HCT116 (cell line): ENCODE measurements at regions not wholly inside any gene's neighbourhood (a gene's known extent, or its start where the extent isn't known, plus 50 kb on each side); places are given as distances from the start of the nearest gene placed in this dataset.

Experiments
- ATAC-seq: fragments of 200-7000 bp; cut with Tn5 transposase; 2 replicates; pipeline ENCODE4 v1.9.1; 2020; ENCODE audit warnings: mild to moderate bottlenecking, moderate library complexity
- BruUV-seq: library from RNA; stranded (reverse); fragments of 400-500 nt; replicated peaks from 2 replicates; lab custom pipeline; 2021; lab: Mats Ljungman, UMichigan
- CTCF ChIA-PET: fragments of 300-600 bp; sonication (Branson Sonifier 250); formaldehyde crosslinking; loops from one replicate; lab custom pipeline; 2021; ENCODE audit warnings: antibody characterized with exemption; lab: Charles Lee
- POLR2A ChIA-PET: fragments of 300-600, 350-600 bp; sonication (Branson Sonifier 250); formaldehyde crosslinking; loops from one replicate; lab custom pipeline; 2021; ENCODE audit warnings: antibody characterized with exemption; lab: Charles Lee
- RAD21 ChIA-PET, 2 experiments: fragments of 300-600 bp; sonication (Branson Sonifier 250); formaldehyde crosslinking; loops; one replicate each; lab custom pipeline; 2023; ENCODE audit warnings: low total read pairs in 2 of 2; ENCODE audit not compliant: uncharacterized antibody in 2 of 2, unreplicated experiment in 2 of 2, low non-redundant PET in 1 of 2; lab: Charles Lee
- DNase-seq: peaks from one replicate; pipeline ENCODE4 v3.0.0-alpha.2; 2010; ENCODE audit warnings: low read depth, low spot score
- H2AFZ ChIP-seq: fragments of 200-600 bp; shearing (Covaris generic), sonication (generic); 2 replicates; pipeline ENCODE4 v1.6.1; 2017; ENCODE audit warnings: low read depth, mixed run types, mixed read lengths, antibody characterized with exemption, low read length; ENCODE audit not compliant: poor library complexity, severe bottlenecking
- H3K27ac ChIP-seq: 2 replicates; pipeline ENCODE4 v1.5.1; 2012; ENCODE audit warnings: low read depth, low read length
- H3K27me3 ChIP-seq: fragments of 200-600 bp; sonication (generic); 2 replicates; pipeline ENCODE4 v1.6.1; 2016; ENCODE audit warnings: mixed run types, low read length, mixed read lengths; ENCODE audit not compliant: insufficient read depth
- H3K36me3 ChIP-seq, 2 experiments: fragments of 200-500 bp in 1 of 2; fragments of 200-600 bp in 1 of 2; sonication (Bioruptor generic) in 1 of 2; sonication (generic) in 1 of 2; 2 replicates each; pipeline versions ENCODE4 v1.5.1 to v1.6.1; 2014 to 2016; ENCODE audit warnings: low read length in 2 of 2, inconsistent platforms in 1 of 2, mixed read lengths in 1 of 2, mixed run types in 1 of 2; ENCODE audit not compliant: insufficient read depth in 2 of 2, control insufficient read depth in 1 of 2
- H3K4me1 ChIP-seq, 2 experiments: fragments of 200-600 bp in 1 of 2; sonication (generic) in 1 of 2; 2 replicates each; pipeline versions ENCODE4 v1.5.1 to v1.6.1; 2012 to 2017; ENCODE audit warnings: low read length in 2 of 2, inconsistent platforms in 1 of 2, mild to moderate bottlenecking in 1 of 2, mixed read lengths in 1 of 2, mixed run types in 1 of 2, moderate library complexity in 1 of 2; ENCODE audit not compliant: insufficient read depth in 2 of 2, control insufficient read depth in 1 of 2
- H3K4me2 ChIP-seq: fragments of 200-600 bp; sonication (generic); 2 replicates; pipeline ENCODE4 v1.6.1; 2017; ENCODE audit warnings: mixed run types, low read length, mixed read lengths
- H3K4me3 ChIP-seq, 2 experiments: fragments of 200-600 bp in 1 of 2; sonication (generic) in 1 of 2; replicated peaks in 1 of 2; 2 replicates each; pipeline ENCODE4 v1.5.1; 2011 to 2016; ENCODE audit warnings: low read length in 2 of 2, control low read depth in 1 of 2, low read depth in 1 of 2, mild to moderate bottlenecking in 1 of 2, mixed read lengths in 1 of 2, mixed run types in 1 of 2
- H3K79me2 ChIP-seq: fragments of 200-600 bp; sonication (generic); 2 replicates; pipeline ENCODE4 v1.6.1; 2017; ENCODE audit warnings: mild to moderate bottlenecking, mixed run types, low read length, moderate library complexity, mixed read lengths; ENCODE audit not compliant: insufficient read depth
- H3K9ac ChIP-seq: fragments of 200-600 bp; sonication (generic); 2 replicates; pipeline ENCODE4 v1.6.1; 2016; ENCODE audit warnings: low read length, mixed read lengths
- H3K9me2 ChIP-seq: fragments of 200-600 bp; sonication (generic), shearing (Covaris generic); 2 replicates; pipeline ENCODE4 v1.6.1; 2017; ENCODE audit warnings: mixed run types, mild to moderate bottlenecking, moderate library complexity; ENCODE audit not compliant: insufficient read depth
- H3K9me3 ChIP-seq, 2 experiments: fragments of 200-500 bp in 1 of 2; fragments of 200-600 bp in 1 of 2; sonication (Bioruptor generic) in 1 of 2; sonication (generic) in 1 of 2; 2 replicates each; pipeline ENCODE4 v1.6.1; 2014 to 2017; ENCODE audit warnings: low read length in 2 of 2, mixed read lengths in 2 of 2, inconsistent platforms in 1 of 2, low read depth in 1 of 2, mild to moderate bottlenecking in 1 of 2, mixed run types in 1 of 2, moderate library complexity in 1 of 2; ENCODE audit not compliant: control insufficient read depth in 1 of 2, insufficient read depth in 1 of 2
- H4K20me1 ChIP-seq: fragments of 200-600 bp; sonication (generic), shearing (Covaris generic); 2 replicates; pipeline ENCODE4 v1.6.1; 2017; ENCODE audit warnings: mixed run types, mild to moderate bottlenecking, moderate library complexity; ENCODE audit not compliant: insufficient read depth
- ATF3 ChIP-seq: IDR thresholded peaks from 2 replicates; pipeline ENCODE4 v1.6.1; 2012
- CBX3 ChIP-seq: IDR thresholded peaks from 2 replicates; pipeline ENCODE4 v1.6.1; 2012; ENCODE audit warnings: low read depth
- CEBPB ChIP-seq: IDR thresholded peaks from 2 replicates; pipeline ENCODE4 v1.6.1; 2012; ENCODE audit warnings: low read depth
- CTCF ChIP-seq, 3 experiments: fragments of 200-600 bp in 1 of 3; sonication (generic) in 1 of 3; IDR thresholded peaks in 2 of 3; conservative IDR thresholded peaks in 1 of 3; 2 replicates each; pipeline ENCODE4 v1.5.1; 2012 to 2017; ENCODE audit warnings: low read depth in 2 of 3, low read length in 2 of 3, antibody characterized with exemption in 1 of 3, borderline replicate concordance in 1 of 3, control low read depth in 1 of 3, mild to moderate bottlenecking in 1 of 3, mixed read lengths in 1 of 3, mixed run types in 1 of 3, moderate library complexity in 1 of 3; ENCODE audit not compliant: insufficient read depth in 1 of 3
- ELF1 ChIP-seq: IDR thresholded peaks from 2 replicates; pipeline ENCODE4 v1.6.1; 2012; ENCODE audit warnings: low read depth, borderline replicate concordance
- EZH2 ChIP-seq: fragments of 200-600 bp; sonication (generic); IDR thresholded peaks from 2 replicates; pipeline ENCODE4 v1.6.1; 2017; ENCODE audit warnings: antibody characterized with exemption, mixed run types
- EZH2phosphoT487 ChIP-seq: fragments of 200-600 bp; IDR thresholded peaks from 2 replicates; pipeline ENCODE4 v1.6.1; 2018; ENCODE audit warnings: antibody characterized with exemption, borderline replicate concordance
- FOSL1 ChIP-seq: IDR thresholded peaks from 2 replicates; pipeline ENCODE4 v1.6.1; 2012; ENCODE audit warnings: low read depth
- JUND ChIP-seq: IDR thresholded peaks from 2 replicates; pipeline ENCODE4 v1.6.1; 2012
- POLR2A ChIP-seq: IDR thresholded peaks from 2 replicates; pipeline ENCODE4 v1.7.0; 2011; ENCODE audit warnings: borderline replicate concordance; ENCODE audit not compliant: insufficient read depth, insufficient read length; ENCODE audit errors: extremely low read depth
- POLR2AphosphoS5 ChIP-seq: IDR thresholded peaks from 2 replicates; pipeline ENCODE4 v1.6.1; 2011; ENCODE audit warnings: mild to moderate bottlenecking, low read depth, low read length, moderate library complexity
- RAD21 ChIP-seq: IDR thresholded peaks from 2 replicates; pipeline ENCODE4 v1.6.1; 2012; ENCODE audit warnings: low read depth, mild to moderate bottlenecking
- REST ChIP-seq: IDR thresholded peaks from 2 replicates; pipeline ENCODE4 v1.6.1; 2012; ENCODE audit warnings: low read depth
- SIN3A ChIP-seq: IDR thresholded peaks from 2 replicates; pipeline ENCODE4 v1.6.1; 2012; ENCODE audit warnings: low read depth
- SP1 ChIP-seq: IDR thresholded peaks from 2 replicates; pipeline ENCODE4 v1.6.1; 2012; ENCODE audit warnings: low read depth
- SRF ChIP-seq: IDR thresholded peaks from 2 replicates; pipeline ENCODE4 v1.6.1; 2012; ENCODE audit warnings: low read depth
- TCF7L2 ChIP-seq: IDR thresholded peaks from 2 replicates; pipeline ENCODE4 v1.7.0; 2011; ENCODE audit warnings: borderline replicate concordance, inconsistent platforms; ENCODE audit not compliant: insufficient read depth, insufficient read length; ENCODE audit errors: extremely low read depth
- YY1 ChIP-seq: IDR thresholded peaks from 2 replicates; pipeline ENCODE4 v1.6.1; 2011; ENCODE audit warnings: low read length, low read depth, moderate library complexity, mild to moderate bottlenecking; ENCODE audit not compliant: insufficient replicate concordance; ENCODE audit errors: extremely low read depth
- ZFX ChIP-seq: fragments of 450-650 bp; IDR thresholded peaks from 2 replicates; pipeline ENCODE4 v1.6.1; 2017
- intact Hi-C: fragments of 100-400 bp; cut with micrococcal nuclease; formaldehyde crosslinking; loops from 2 replicates; pipeline ENCODE4 v1.10.0; 2022

GRCh38 chr1:188043536-188044245 is 1214.9 kb downstream of the PLA2G4A start:
- Histone ChIP-seq H3K79me2 (no peaks in the 10 kb centered on the region), H3K9me3 (no peaks in the 10 kb centered on the region), H3K4me2 (no peak overlapping the region), H3K36me3 (no peaks in the 10 kb centered on the region), H3K27me3 (no peaks in the 10 kb centered on the region), H3K9ac (no peak overlapping the region), H4K20me1 (no peaks in the 10 kb centered on the region), H3K27ac (no peak overlapping the region), H3K4me3 (no peak overlapping the region), H2AFZ (no peak overlapping the region), H3K9me2 (no peaks in the 10 kb centered on the region), H3K4me1 (no peaks in the 10 kb centered on the region)
- DNase-seq (no peak), ATAC-seq (no peak)
- TF ChIP-seq JUND, result no peak
- TF ChIP-seq REST, result no peak
- no peak for TF ChIP-seq TCF7L2
- TF ChIP-seq CTCF (IDR thresholded peaks at IDR 0.05 in 2 of 3, conservative IDR thresholded peaks at IDR 0.05 in 1 of 3; ENCODE audit: borderline replicate concordance in 1 of 3, insufficient read depth in 1 of 3, low read depth in 2 of 3, low read length in 2 of 3), result no peak
- TF ChIP-seq YY1, result no peak
- TF ChIP-seq POLR2A, result no peak
- no peak for TF ChIP-seq ZFX
- no peak for TF ChIP-seq ELF1
- TF ChIP-seq CEBPB, result no peak
- TF ChIP-seq RAD21, result no peak
- no peak for TF ChIP-seq POLR2AphosphoS5
- TF ChIP-seq ATF3, result no peak
- no peak for TF ChIP-seq SIN3A
- no peak for TF ChIP-seq EZH2
- TF ChIP-seq SRF, result no peak
- TF ChIP-seq SP1, result no peak
- no peak for TF ChIP-seq EZH2phosphoT487
- TF ChIP-seq FOSL1, result no peak
- TF ChIP-seq CBX3, result no peak
- no TSS peak for BruUV-seq
- ChIA-PET RAD21 (no interaction called here), POLR2A (no interaction called here), CTCF (no interaction called here)
- intact Hi-C loops, result no loop called here
